ENCODE measurements at regions not wholly inside any gene's neighbourhood (a gene's known extent, or its start where the extent isn't known, plus 50 kb on each side); places are given as distances from the start of the nearest gene placed in this dataset.

DNA sequence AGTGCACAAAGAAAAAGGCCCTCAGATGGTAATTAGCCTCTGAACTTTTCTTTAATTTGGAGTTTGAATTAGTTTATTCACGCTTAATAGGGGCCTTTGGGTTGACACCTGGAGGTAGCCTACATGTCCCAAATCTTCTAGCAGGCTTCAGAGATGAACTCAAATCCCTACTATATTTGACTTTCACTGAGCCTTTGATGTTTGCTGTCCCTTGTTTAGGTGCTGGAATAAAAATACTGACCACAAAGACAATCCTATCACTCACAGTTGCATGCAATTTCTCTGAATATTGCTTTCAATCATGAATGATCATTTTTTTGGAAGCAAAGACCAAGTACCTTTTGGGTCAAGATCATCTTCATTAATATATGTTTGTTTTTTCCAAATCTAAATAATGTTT is 564.0 kb upstream of the FANCL start:
- no peak overlapping the region for H3K27ac ChIP-seq (ENCODE audit: low read length)
- H2AFZ ChIP-seq (ENCODE audit: low read depth, low read length): no peak overlapping the region
- no peaks in the 10 kb centered on the region for H3F3A ChIP-seq (ENCODE audit: insufficient read depth, low read length, poor library complexity, severe bottlenecking)
- no peaks in the 10 kb centered on the region for H3K9me2 ChIP-seq (ENCODE audit: insufficient read depth, low read length)
- TF ChIP-seq TAF1 (IDR thresholded peaks at IDR 0.05; ENCODE audit: low read depth): no peak
- no peak for TF ChIP-seq MXI1 (conservative IDR thresholded peaks at IDR 0.05; ENCODE audit: poor library complexity, severe bottlenecking)
- TF ChIP-seq, protein P1, sequence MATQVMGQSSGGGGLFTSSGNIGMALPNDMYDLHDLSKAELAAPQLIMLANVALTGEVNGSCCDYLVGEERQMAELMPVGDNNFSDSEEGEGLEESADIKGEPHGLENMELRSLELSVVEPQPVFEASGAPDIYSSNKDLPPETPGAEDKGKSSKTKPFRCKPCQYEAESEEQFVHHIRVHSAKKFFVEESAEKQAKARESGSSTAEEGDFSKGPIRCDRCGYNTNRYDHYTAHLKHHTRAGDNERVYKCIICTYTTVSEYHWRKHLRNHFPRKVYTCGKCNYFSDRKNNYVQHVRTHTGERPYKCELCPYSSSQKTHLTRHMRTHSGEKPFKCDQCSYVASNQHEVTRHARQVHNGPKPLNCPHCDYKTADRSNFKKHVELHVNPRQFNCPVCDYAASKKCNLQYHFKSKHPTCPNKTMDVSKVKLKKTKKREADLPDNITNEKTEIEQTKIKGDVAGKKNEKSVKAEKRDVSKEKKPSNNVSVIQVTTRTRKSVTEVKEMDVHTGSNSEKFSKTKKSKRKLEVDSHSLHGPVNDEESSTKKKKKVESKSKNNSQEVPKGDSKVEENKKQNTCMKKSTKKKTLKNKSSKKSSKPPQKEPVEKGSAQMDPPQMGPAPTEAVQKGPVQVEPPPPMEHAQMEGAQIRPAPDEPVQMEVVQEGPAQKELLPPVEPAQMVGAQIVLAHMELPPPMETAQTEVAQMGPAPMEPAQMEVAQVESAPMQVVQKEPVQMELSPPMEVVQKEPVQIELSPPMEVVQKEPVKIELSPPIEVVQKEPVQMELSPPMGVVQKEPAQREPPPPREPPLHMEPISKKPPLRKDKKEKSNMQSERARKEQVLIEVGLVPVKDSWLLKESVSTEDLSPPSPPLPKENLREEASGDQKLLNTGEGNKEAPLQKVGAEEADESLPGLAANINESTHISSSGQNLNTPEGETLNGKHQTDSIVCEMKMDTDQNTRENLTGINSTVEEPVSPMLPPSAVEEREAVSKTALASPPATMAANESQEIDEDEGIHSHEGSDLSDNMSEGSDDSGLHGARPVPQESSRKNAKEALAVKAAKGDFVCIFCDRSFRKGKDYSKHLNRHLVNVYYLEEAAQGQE (IDR thresholded peaks at IDR 0.05; ENCODE audit: borderline replicate concordance): no peak
- no peak for TF ChIP-seq EZH2 (IDR thresholded peaks at IDR 0.05; ENCODE audit: borderline replicate concordance, insufficient read depth, low read length, poor library complexity, severe bottlenecking)
- no peak for TF ChIP-seq EP300 (conservative IDR thresholded peaks at IDR 0.05; ENCODE audit: poor library complexity, severe bottlenecking)
- TF ChIP-seq SMC3 (conservative IDR thresholded peaks at IDR 0.05; ENCODE audit: poor library complexity): no peak
- no peak for TF ChIP-seq RAD21 (conservative IDR thresholded peaks at IDR 0.05)
- TF ChIP-seq, protein P2, sequence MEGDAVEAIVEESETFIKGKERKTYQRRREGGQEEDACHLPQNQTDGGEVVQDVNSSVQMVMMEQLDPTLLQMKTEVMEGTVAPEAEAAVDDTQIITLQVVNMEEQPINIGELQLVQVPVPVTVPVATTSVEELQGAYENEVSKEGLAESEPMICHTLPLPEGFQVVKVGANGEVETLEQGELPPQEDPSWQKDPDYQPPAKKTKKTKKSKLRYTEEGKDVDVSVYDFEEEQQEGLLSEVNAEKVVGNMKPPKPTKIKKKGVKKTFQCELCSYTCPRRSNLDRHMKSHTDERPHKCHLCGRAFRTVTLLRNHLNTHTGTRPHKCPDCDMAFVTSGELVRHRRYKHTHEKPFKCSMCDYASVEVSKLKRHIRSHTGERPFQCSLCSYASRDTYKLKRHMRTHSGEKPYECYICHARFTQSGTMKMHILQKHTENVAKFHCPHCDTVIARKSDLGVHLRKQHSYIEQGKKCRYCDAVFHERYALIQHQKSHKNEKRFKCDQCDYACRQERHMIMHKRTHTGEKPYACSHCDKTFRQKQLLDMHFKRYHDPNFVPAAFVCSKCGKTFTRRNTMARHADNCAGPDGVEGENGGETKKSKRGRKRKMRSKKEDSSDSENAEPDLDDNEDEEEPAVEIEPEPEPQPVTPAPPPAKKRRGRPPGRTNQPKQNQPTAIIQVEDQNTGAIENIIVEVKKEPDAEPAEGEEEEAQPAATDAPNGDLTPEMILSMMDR (IDR thresholded peaks at IDR 0.05; ENCODE audit: poor library complexity, severe bottlenecking): no peak
- TF ChIP-seq POLR2AphosphoS5 (IDR thresholded peaks at IDR 0.05): no peak
- no peaks in the 10 kb centered on the region for H3K79me2 ChIP-seq (replicated peaks; ENCODE audit: insufficient read depth, low read length)
- H3K9ac ChIP-seq (ENCODE audit: low read length): no peak overlapping the region
- no peaks in the 10 kb centered on the region for H3K36me3 ChIP-seq (ENCODE audit: insufficient read depth, low read length)
- no peak overlapping the region for H3K4me2 ChIP-seq (ENCODE audit: low read length)
- H3K4me3 ChIP-seq (ENCODE audit: low read length): no peak overlapping the region
- H4K20me1 ChIP-seq (ENCODE audit: insufficient read depth): no peaks in the 10 kb centered on the region
- H3K27me3 ChIP-seq (ENCODE audit: insufficient read depth, low read depth, low read length): no peaks in the 10 kb centered on the region
- no peaks in the 10 kb centered on the region for H3K9me3 ChIP-seq (ENCODE audit: low read length)

DNA sequence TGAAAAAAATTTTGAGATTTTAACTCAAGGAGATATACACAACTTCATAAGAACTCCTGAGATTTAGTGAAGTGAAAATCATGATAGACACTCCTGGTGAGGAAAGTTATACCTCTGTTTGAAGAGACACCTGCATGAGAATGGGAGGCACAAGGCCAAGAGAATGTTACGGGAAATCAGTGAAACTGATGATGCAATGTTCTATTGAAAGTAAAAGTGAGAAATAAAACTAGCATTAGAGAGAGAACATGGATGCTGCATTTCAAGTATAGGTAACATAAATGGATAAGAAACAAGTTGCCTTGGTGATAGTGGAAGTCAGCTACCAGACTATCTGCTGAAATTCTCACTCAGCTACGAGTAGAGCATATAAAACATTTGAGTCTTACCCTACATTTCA is 562.1 kb upstream of the FANCL start:
- H3K27me3 ChIP-seq (ENCODE audit: insufficient read depth, low read depth, low read length): no peaks in the 10 kb centered on the region
- H3K36me3 ChIP-seq (ENCODE audit: insufficient read depth, low read length): no peaks in the 10 kb centered on the region
- H3K9ac ChIP-seq (ENCODE audit: low read length): no peak overlapping the region
- no peaks in the 10 kb centered on the region for H3K9me3 ChIP-seq (ENCODE audit: low read length)
- H3K4me2 ChIP-seq (ENCODE audit: low read length): no peak overlapping the region
- no peaks in the 10 kb centered on the region for H4K20me1 ChIP-seq (ENCODE audit: insufficient read depth)
- no peak overlapping the region for H2AFZ ChIP-seq (ENCODE audit: low read depth, low read length)
- H3K27ac ChIP-seq (ENCODE audit: low read length): no peak overlapping the region
- no peaks in the 10 kb centered on the region for H3K79me2 ChIP-seq (replicated peaks; ENCODE audit: insufficient read depth, low read length)
- no peak overlapping the region for H3K4me3 ChIP-seq (ENCODE audit: low read length)
- TF ChIP-seq TAF1 (IDR thresholded peaks at IDR 0.05; ENCODE audit: low read depth): no peak
- no peaks in the 10 kb centered on the region for H3K9me2 ChIP-seq (ENCODE audit: insufficient read depth, low read length)
- H3F3A ChIP-seq (ENCODE audit: insufficient read depth, low read length, poor library complexity, severe bottlenecking): no peaks in the 10 kb centered on the region

DNA sequence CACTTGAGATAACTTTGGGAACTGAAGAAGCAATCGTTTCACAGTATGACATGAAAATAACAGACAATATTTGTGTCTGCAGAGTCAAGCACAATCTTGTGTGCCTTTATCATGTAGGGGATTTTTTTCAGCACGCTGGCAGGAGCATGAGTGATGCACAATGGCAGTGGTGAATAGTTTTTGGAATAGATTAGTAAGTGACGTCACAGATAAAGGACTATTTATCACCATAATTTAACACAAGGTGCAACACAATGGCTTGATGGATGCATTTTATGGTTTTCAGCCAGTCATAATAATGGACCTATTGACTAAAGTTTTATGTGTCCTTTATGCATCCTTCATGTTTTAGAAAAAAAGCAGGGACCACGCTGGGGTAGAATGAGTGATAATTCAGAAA is 559.8 kb upstream of the FANCL start:
- Histone ChIP-seq H3K4me2 (ENCODE audit: low read length) (no peak overlapping the region), H4K20me1 (ENCODE audit: insufficient read depth) (no peaks in the 10 kb centered on the region), H3K4me3 (ENCODE audit: low read length) (no peak overlapping the region), H3K9me2 (ENCODE audit: insufficient read depth, low read length) (no peaks in the 10 kb centered on the region), H3K9ac (ENCODE audit: low read length) (no peak overlapping the region), H3K27ac (ENCODE audit: low read length) (no peak overlapping the region), H3K79me2 (replicated peaks; ENCODE audit: insufficient read depth, low read length) (no peaks in the 10 kb centered on the region), H2AFZ (ENCODE audit: low read depth, low read length) (no peak overlapping the region), H3K36me3 (ENCODE audit: insufficient read depth, low read length) (no peaks in the 10 kb centered on the region), H3K27me3 (ENCODE audit: insufficient read depth, low read depth, low read length) (no peaks in the 10 kb centered on the region), H3K9me3 (ENCODE audit: low read length) (no peaks in the 10 kb centered on the region), H3F3A (ENCODE audit: insufficient read depth, low read length, poor library complexity, severe bottlenecking) (peaks cover 2% of the 10 kb centered on the region)
- TF ChIP-seq EP300 (conservative IDR thresholded peaks at IDR 0.05; ENCODE audit: poor library complexity, severe bottlenecking): peak; percentile 34
- TF ChIP-seq MXI1 (conservative IDR thresholded peaks at IDR 0.05; ENCODE audit: poor library complexity, severe bottlenecking): no peak
